ES-I3 (cell line): ENCODE measurements at regions not wholly inside any gene's neighbourhood (a gene's known extent, or its start where the extent isn't known, plus 50 kb on each side); places are given as distances from the start of the nearest gene placed in this dataset.

Source experiments
- H3K36me3 ChIP-seq: 2 replicates; pipeline ENCODE4 v1.6.1; 2013; ENCODE audit warnings: mild to moderate bottlenecking, low read length, control low read depth, moderate library complexity; ENCODE audit not compliant: insufficient read depth
- H3K4me1 ChIP-seq: 2 replicates; pipeline ENCODE4 v1.6.1; 2013; ENCODE audit warnings: mild to moderate bottlenecking, control low read depth, low read length; ENCODE audit not compliant: insufficient read depth
- H3K9ac ChIP-seq: 2 replicates; pipeline ENCODE4 v1.6.1; 2013; ENCODE audit warnings: low read depth, mild to moderate bottlenecking, low read length, moderate library complexity
- H3K9me3 ChIP-seq: 2 replicates; pipeline ENCODE4 v1.6.1; 2013; ENCODE audit warnings: mild to moderate bottlenecking, low read length, moderate library complexity; ENCODE audit not compliant: control insufficient read depth, insufficient read depth

DNA sequence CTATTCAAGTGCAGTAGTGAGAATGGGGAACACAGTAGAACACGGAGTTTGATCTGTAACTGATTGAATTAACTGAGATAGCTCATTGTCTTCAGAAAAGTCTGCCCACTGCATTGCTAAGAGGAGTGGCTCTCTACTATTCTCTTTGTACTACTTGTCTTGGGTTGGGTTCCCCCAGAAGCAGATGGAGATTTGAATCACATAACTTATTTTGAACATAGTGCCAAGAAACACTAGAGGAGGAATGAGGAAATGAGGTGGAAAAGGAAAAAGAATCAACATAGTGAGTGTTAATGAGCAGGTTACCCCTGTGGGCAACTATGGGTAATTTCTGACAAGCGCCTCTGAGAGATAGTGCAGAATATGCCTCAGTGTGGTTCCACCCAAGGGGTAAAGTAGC, 362.7 kb downstream of the STIM2 start:
- no peak overlapping the region for H3K9ac ChIP-seq
- no peaks in the 10 kb centered on the region for H3K4me1 ChIP-seq
- no peaks in the 10 kb centered on the region for H3K36me3 ChIP-seq
- no peaks in the 10 kb centered on the region for H3K9me3 ChIP-seq

- H3K36me3 ChIP-seq, result no peaks in the 10 kb centered on the region
- H3K9me3 ChIP-seq, result no peaks in the 10 kb centered on the region
- H3K4me1 ChIP-seq, result no peaks in the 10 kb centered on the region
- H3K9ac ChIP-seq, result no peak overlapping the region
Observed at GRCh38 chr4:27233531-27233930, 372.9 kb downstream of the STIM2 start.

DNA sequence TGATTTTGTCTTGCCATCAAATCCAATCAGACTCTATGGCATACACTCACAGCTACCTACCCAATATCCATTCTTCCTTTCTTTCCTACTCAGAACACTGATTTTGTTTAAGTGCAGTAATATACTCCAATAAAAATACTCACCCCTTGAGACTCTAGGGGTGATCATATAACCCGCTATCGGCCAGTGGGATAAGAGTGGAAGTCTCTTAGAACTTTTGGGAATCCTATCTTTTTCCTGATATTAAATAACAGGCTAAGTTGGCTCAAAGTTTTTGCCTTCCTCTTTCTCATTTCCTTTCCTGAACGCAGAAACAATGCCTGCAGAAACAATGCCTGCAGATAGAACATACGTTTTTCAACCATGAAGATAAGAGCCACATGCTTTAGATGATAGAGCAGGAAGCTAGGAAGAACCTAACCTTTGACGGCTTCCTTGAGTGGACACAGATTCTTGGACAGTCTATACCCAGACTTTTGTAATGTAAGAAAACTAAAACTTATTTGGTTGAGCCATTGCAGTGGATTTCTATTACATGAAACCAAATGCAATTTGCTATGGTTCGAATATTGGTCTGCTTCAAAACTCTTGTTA, 373.8 kb downstream of the STIM2 start:
- Histone ChIP-seq H3K9me3 (no peaks in the 10 kb centered on the region), H3K36me3 (no peaks in the 10 kb centered on the region), H3K4me1 (no peaks in the 10 kb centered on the region), H3K9ac (no peak overlapping the region)

DNA sequence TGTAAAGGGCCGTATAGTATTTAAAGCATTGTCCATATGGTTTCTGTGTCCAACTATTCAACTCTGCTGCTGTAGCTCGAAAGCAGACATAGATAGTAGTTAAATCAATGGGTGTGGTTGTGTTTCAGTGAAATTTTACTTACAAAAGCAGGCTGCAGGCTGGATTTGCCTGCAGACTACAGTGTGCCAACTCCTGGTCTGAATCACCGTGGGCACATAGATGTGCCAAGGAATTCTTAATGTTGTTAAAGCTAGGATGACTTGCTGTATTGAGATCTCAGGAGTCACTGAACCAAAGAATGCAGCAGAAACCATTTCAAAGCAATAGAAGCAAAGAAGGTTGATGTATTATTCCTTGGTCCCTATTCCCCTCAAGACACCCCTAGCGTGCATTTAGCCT, 379.0 kb downstream of the STIM2 start:
- Histone ChIP-seq H3K9me3 (no peaks in the 10 kb centered on the region), H3K9ac (no peak overlapping the region), H3K36me3 (no peaks in the 10 kb centered on the region), H3K4me1 (no peaks in the 10 kb centered on the region)

DNA sequence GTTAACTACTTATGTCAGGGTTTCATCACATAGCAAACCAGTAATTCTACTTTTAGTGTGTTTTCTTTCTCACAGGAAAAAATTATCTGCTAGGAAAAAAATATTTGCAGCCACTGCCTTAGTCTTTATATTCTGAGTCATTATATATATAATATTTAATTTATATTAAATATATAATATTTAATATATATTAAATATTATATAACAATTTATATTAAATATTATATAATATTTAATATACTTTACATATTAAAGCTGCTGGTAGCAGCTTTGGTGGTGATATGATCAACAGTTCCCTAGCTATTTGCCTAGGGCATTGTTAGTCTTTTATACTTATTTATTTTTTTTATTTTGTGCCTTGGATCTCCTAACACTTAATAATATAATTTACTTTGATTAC, 381.6 kb downstream of the STIM2 start:
- no peaks in the 10 kb centered on the region for H3K9me3 ChIP-seq
- H3K4me1 ChIP-seq, result no peaks in the 10 kb centered on the region
- H3K9ac ChIP-seq, result no peak overlapping the region
- H3K36me3 ChIP-seq, result no peaks in the 10 kb centered on the region

DNA sequence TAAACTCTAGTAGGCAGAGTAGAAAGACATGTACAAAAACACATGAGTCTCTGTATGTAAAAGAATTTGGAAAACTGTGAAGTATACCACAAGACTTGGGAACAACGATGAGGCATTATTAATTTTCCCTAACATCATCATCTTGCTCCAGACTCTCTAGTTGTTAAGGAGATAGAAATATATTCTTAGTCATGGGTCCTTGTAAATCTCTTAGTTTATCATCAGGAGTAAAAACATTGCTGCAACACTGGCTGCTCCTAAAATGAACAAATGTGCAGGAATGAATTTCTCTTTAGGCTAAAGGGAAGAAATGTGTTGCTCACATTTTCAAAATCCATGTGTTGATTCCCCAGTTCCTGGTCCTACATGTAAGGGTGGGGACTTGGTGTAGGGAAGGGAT, 384.6 kb downstream of the STIM2 start:
- no peaks in the 10 kb centered on the region for H3K36me3 ChIP-seq
- no peaks in the 10 kb centered on the region for H3K4me1 ChIP-seq
- H3K9me3 ChIP-seq, result no peaks in the 10 kb centered on the region
- no peak overlapping the region for H3K9ac ChIP-seq

GRCh38 chr4:27248829-27249228, 388.2 kb downstream of the STIM2 start:
- Histone ChIP-seq H3K9me3 (peaks cover 5% of the 10 kb centered on the region; the same call in 1 of the 2 replicates), H3K4me1 (no peaks in the 10 kb centered on the region), H3K9ac (no peak overlapping the region), H3K36me3 (no peaks in the 10 kb centered on the region)

DNA sequence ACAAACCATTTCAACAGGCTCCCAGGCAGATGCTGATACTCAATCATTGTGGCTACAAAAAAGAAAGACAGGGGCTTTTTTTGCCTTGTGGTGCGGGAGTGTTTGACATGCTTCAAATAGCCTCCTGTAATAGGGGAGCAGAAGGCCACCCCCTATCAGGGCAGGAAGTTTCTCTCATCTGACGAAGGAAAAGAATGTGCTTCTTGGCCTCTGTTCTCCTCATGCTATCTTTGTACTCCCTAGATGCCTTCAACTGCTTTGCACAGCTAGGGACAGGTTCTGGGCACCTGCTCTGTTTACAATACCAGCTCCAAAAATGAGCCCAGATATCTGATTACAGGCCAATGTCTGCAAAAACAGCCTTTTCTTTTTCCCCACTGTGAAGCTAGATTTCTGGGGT, 391.1 kb downstream of the STIM2 start:
- Histone ChIP-seq H3K9me3 (peaks cover 5% of the 10 kb centered on the region; the same call in 1 of the 2 replicates), H3K4me1 (no peaks in the 10 kb centered on the region), H3K9ac (no peak overlapping the region), H3K36me3 (no peaks in the 10 kb centered on the region)

GRCh38 chr4:27267339-27267969, 406.8 kb downstream of the STIM2 start:
- H3K4me1 ChIP-seq, result peaks cover 16% of the 10 kb centered on the region; the same call in 1 of the 2 replicates
- no peaks in the 10 kb centered on the region for H3K36me3 ChIP-seq
- H3K9ac ChIP-seq, result no peak overlapping the region
- no peaks in the 10 kb centered on the region for H3K9me3 ChIP-seq

- H3K9ac ChIP-seq, result no peak overlapping the region
- H3K36me3 ChIP-seq, result no peaks in the 10 kb centered on the region
- no peaks in the 10 kb centered on the region for H3K9me3 ChIP-seq
- peaks cover 16% of the 10 kb centered on the region; the same call in 1 of the 2 replicates for H3K4me1 ChIP-seq
Observed at GRCh38 chr4:27267970-27268355, 407.3 kb downstream of the STIM2 start.

DNA sequence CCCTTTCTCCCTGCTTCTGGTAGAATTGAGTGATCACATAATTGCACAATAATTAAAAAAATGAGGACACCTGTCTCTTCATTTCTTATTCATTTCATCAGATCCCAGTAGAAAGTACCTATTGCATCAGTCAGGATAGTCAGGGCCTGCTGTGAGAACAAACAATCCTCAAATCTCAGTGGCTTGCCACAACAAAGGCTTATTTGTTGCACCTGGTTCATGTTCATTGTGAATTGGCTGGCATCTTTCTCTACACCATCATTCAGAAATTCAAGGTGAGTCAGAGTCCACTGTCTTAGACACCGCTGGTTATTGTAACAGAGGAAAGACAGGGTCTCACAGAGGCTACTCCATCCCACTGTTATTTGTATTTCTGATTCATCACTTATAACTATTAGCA, 409.8 kb downstream of the STIM2 start:
- Histone ChIP-seq H3K36me3 (no peaks in the 10 kb centered on the region), H3K4me1 (peaks cover 16% of the 10 kb centered on the region; the same call in 1 of the 2 replicates), H3K9ac (no peak overlapping the region), H3K9me3 (no peaks in the 10 kb centered on the region)

- Histone ChIP-seq H3K9ac (no peak overlapping the region), H3K4me1 (peaks cover 16% of the 10 kb centered on the region; the same call in 1 of the 2 replicates), H3K9me3 (no peaks in the 10 kb centered on the region), H3K36me3 (no peaks in the 10 kb centered on the region)
Observed at GRCh38 chr4:27271555-27271954, 410.9 kb downstream of the STIM2 start.

DNA sequence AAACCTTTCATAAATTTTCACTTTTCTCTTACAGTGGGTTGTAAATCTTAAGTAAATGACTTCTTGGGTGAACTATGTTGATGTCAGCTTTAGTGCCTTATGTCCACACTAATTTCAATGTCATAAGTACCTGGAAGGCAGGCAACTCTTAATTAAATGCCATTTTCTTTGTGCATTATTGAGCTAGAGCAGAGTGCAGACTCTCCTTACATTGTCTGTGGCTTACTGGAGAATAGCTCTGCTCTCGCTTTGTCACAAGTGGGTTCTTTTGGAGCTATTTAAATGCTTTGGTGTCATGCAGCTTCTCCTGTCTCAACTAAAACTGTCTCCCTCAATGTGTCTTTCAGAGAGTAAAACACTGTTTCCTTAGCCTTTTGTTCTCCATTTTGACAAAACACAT, 411.6 kb downstream of the STIM2 start:
- Histone ChIP-seq H3K9me3 (no peaks in the 10 kb centered on the region), H3K4me1 (peaks cover 16% of the 10 kb centered on the region; the same call in 1 of the 2 replicates), H3K36me3 (no peaks in the 10 kb centered on the region), H3K9ac (no peak overlapping the region)

GRCh38 chr4:27276307-27277073, 415.8 kb downstream of the STIM2 start:
- Histone ChIP-seq H3K36me3 (no peaks in the 10 kb centered on the region), H3K4me1 (0 out of 2 replicates have a peak, but pooled peaks cover 5% of the 10 kb centered on the region), H3K9me3 (no peaks in the 10 kb centered on the region), H3K9ac (no peak overlapping the region)
